HG03342 (cell line): ENCODE measurements at regions not wholly inside any gene's neighbourhood (a gene's known extent, or its start where the extent isn't known, plus 50 kb on each side); places are given as distances from the start of the nearest gene placed in this dataset.
"Not testable (repeated sequence)": the region's sequence is repeated elsewhere in the genome, so short reads cannot be mapped to it uniquely, and the experiment has no call there.

Experiments
- ATAC-seq: cut with Tn5 transposase; IDR thresholded peaks from one replicate; pipeline ENCODE4 v1.9.1; 2021; ENCODE audit warnings: mild to moderate bottlenecking, moderate library complexity; ENCODE audit not compliant: unreplicated experiment

DNA sequence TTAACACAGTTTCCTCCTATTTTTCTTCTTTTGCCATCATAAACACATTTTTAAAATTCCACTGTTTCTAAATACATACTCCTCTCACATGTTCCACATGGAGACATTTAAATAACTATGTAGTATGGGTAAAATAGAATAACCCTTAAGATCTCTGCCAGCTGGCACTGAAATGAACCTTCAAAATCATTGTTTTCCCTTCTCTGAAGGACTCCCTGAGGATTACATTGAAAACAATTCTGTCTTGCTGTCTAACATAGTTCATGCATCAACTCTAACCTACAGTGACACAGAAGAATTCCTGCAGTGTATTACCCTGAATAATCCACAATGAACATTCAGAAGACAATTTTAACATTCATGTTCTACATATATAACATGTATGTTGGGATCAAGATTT lies 1361.8 kb upstream of the CITED2 start:
- no peak for ATAC-seq

DNA sequence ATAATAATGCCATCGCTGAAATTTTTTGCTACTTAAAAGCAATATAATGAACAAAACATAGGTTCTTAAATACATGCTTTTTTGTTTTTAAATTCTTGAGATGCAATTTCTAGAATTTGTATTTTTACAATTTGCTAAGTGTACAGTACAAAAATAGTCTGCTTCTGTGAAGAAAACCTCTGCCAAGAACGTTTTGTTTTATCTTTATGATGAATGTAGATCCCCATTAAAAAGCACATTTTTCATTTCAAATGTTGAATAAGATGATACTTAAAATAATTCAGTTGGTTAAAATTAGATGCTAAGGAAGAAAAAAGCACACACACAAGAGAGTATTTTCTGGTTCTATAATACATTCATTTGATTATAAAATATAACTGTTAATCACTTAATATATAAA lies 1358.5 kb upstream of the CITED2 start:
- no peak for ATAC-seq

DNA sequence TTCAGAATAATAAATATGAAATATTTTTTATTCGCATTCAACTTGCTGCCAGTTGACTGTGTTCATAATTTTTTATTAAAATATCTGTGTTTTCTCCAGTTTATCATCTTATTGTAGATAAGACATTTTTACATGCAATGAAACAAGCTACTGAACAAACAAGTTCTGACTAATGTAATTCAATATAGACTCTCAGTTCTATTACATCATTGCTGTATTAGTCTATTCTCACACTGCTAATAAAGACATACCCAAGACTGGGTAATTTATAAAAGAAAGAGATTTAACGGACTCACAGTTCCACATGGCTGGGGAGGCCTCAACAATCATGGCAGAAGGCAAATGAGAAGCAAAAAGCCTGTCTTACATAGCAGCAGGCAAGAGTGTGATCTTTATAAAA lies 1357.7 kb upstream of the CITED2 start:
- ATAC-seq: no peak

DNA sequence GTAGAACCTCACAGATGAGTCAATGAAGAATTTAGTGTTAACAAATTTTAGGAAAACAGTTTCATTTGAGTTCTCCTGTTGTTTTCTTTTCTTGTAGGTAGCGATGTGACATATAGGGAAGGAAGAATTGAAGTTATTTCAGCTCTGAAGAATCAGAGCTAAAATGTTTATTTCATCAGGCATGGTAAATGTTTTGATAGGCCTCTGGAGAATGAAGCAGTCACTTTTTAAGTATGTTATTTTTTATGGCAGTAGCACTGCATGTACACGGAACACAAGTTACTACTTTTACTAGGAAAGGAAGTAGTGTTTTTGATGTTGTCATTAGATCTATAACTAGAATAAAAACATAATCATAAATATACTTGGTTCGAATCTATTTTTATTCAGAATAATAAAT lies 1357.3 kb upstream of the CITED2 start:
- ATAC-seq: no peak

DNA sequence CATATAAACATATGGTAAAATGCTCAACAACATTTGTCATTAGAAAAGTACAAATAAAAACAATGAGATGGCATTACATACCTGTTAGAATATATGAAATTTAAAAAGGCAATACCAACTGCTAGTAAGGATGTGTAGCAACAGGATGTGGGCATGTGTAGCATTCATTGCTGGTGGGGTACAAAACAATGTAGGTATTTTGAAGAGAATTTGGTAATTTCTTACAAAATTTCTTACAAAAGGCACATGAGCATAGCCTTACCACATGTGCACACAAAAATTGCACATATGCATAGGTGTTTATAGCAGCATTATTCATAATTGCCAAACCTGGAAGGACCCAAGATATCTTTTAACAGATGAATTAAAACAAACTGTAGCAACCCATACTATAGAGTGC lies 1355.1 kb upstream of the CITED2 start:
- no peak for ATAC-seq

DNA sequence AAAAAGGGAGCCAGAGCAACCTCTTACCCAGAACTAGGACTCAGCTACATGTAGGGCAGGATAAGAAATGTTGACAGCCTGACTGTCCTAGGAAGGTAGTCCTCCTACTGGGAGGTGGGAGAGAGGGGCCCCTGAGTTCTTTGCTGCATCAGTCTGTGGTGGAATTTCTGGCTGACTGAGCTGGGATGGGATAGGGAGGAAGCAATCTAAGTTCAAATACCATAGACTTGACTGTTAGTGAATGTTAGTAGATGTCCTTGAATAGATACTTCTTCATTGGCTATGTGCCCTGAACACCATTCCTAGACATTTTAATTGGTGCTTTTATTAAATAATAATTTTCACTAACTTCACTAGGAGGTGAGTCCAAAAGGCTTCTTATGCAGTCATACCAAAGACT lies 1343.6 kb upstream of the CITED2 start:
- no peak for ATAC-seq

DNA sequence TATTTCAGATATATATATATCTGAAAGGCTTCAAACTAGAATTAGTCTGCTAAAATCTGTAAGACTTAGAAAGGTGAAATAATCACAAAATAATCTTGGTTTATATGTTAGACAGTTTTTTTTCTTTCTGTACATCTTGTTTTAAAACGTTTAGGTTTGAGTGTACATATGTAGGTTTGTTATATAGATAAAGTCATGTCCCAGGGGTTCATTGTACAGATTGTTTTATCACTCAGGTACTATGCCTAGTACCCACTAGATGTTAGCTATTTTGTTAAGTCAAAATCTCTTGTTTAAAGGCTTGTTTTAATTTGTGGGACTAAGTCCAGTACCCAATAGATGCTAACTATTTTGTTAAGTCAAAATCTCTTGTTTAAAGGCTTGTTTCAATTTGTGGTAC lies 1339.0 kb upstream of the CITED2 start:
- ATAC-seq: no peak

DNA sequence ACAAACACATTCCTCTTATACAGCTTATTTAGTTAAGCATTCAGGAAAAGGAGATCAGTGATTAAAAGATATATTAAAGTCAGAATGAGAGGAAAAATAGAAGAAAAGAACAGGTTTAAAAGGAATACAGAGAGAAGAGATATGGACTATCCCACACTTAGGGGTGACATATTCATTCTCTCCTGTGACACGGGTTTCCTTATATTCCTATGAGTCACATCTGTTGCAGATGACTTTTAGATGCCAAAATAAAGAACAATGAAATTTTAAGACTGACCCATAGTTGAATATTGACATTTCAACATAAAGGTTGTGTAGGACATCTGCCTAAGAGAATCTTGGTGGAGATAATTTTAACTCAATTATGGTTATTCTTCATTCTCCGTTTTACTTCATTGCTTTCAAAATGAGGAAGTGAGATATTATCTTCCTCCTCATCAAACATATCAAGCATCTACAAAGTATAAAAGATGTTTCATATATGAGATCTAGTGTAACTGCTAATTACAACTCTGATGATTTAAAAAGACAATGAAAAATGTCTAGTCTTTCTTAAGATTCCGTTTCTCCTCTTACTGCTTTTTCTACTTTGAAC lies 1336.7 kb upstream of the CITED2 start:
- peak; percentile 58 for ATAC-seq

DNA sequence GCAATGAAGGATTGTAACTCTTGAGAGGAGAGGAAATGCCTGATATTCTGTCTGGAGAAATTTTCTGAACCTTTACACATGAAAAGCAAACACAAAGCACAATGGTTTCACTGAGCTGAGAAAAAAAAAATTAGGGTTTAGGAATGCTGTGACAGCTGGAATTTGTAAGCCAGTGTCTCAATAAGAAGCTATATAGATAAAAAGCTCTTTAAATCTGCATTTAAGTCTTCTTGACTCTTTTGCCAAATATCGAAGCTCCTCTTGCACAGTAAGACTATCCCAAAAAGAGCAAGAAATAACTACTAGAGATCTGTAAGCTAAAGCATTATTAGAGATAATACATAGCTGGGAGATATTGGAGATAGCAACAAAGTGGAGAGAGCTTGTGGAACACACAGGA lies 1334.0 kb upstream of the CITED2 start:
- ATAC-seq: no peak

DNA sequence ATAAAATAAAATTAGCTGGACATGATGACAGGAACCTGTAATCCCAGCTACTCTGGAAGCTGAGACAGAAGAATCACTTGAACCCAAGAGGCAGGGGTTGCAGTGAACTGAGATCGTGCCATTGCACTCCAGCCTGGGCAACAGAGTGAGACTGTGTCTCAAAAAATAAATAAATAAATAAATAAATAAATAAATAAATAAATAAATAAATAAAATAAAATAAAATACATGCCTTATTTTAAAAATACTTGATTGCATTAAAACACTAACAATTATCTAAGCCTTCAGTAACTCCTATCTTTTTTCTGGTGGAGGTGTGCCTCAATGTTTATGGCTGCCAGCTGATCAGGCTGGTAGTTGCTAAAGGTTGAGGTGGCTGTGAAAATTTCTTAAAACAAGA lies 1329.6 kb upstream of the CITED2 start:
- not testable (repeated sequence) for ATAC-seq

DNA sequence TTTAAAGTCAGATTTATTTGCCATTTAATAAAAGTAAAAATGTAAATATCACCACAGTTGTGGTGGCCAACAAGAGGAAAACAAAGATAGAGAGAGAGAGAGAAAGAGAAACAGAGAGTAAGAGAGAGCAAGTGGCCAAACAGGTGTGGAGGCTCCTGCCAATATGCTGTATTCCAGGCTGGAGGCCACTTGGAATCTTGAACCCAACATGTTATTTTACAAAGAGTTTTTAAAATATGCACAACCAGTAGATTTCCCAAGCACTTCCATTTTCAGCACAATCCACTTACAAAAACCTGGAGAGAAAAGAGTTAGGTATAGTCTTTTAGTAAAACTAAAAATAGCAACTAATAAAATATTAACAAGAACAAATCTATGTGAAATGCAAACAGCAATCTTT lies 1323.1 kb upstream of the CITED2 start:
- no peak for ATAC-seq

DNA sequence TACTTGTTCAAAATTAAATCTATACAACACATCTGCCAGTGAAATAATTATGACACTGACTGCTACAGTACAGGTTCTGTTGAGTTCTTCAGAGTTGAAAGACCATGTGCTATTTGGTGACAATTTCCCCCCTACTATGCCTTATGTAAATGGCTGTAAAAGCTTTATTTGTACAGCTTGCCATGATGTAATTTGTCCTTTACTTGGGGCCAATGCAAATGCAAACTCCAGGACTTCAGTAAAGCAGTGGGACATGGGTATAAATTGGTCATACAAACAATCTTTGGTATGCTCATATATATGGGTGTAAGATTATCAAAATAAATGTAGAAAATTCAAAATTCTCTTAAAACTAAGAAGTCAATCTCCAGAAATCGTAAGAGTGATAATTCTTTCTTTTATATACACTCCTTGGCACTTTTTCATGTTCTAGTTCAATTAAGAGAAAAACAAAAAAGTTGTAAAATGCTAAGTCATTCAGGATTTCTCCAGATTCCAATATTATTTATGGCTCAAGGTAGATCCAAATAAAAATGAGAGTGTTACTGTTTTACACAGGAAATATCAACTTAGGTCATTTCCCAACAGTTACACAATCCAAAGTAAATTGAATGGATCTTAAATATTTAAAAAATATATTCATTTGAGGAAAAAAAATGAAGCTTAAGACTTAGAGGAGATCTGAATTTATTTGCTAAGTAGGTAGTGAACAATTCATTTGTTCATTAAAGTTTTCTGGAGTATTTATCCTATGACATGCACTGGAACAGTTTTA lies 1310.5 kb upstream of the CITED2 start:
- no peak for ATAC-seq

DNA sequence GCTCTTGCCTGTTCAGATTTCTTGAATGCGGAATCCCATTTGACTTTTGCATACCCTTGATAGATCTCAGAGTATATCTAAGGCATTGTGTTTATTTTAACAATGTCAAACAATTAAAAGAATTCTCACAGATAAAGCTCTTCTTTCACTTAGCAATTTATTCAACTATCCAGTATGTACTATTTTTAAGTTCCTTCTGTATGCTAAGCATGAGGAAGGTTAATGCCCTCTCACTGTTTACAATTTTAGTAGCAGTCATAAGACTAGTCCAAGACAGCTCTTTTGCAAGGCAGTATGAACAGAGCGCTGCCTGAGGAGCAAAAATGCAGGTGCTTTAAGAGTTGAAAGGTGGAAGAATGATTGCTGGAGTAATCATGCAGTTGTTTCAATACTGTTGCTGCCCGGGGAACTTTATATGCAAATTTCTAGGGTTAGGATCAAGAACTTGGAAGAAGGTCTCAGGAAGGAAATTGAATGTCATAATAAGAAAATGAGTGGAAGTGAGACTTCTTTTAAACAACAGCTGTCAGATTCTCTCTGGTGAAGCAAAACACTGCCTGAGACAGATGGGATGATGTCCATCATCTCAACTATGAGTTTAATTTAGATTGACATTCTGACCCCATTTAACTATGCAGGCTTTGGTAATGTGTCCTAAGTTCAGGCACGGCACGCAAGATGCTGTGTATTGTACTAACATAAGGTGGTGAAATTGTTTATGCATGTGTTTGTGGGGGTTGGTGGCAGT lies 1303.5 kb upstream of the CITED2 start:
- ATAC-seq: no peak

DNA sequence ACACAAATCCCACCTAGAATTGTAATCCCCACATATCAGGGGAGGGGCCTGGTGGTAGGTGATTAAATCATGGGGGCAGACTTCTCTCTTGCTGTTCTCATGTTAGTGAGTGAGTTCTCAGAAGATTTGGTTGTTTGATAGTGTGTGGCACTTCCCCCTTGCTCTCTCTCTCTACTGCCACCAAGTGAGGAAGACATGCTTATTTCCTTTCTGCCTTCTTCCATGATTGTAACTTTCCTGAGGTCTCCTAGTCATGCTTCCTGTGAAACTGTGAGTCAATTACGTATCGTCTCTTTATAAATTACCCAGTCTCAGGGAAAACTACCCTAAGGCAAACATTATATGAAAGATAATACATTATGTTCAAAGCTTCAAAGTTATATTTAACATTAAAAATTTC lies 1297.5 kb upstream of the CITED2 start:
- ATAC-seq: no peak

DNA sequence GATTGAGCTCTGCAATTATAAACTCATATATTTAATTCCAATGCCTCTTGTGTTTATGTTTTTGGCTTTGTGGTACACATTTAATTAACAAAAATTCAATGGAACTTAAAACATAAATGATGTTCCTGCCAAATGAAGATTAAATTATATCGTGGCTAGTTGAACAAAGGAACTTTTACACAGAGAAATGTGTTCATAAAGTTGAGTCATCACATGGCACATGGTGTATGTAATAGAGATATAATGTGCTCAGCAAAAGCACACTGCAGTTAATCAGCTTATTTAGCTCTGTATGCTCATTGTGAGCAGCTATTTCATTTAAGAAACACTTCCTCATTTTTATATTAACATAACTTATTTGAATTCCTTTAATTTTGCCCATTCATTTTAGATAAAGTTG lies 1295.6 kb upstream of the CITED2 start:
- ATAC-seq: no peak

DNA sequence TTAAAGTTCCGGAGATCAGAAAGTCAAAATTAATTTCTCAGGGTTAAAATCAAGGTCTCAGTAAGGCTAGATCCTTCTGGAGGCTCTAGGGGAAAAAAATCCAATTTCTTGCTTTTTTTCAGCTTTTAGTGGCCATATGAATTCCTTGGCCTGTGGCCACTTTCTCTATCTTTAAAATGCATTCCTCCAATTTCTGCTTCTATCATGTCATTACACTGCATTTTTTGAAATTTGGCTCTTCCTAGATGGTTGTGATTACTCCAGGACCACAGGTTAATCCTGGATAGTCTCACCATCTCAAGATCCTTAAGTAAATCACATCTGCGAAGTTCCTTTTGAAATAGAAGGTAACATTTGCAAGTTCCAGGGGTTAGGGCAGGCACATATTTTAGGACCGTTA lies 1294.9 kb upstream of the CITED2 start:
- no peak for ATAC-seq

DNA sequence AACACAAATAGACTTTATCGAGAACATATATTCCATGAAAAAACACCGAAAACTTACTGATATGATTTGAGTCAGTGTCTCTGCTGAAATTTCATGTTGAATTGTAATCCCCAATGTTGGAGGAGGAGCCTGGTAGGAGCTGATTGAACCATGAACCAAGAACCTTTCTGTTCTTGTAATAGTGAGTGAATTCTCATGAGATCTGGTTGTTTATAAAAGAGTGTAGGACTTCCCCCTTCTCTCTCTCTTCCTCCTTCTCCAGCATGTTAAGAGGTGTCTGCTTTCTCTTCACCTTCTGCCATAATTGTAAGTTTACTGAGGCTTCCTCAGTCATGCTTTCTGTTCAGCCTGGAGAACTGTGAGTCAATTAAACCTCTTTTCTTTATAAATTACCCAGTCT lies 1289.3 kb upstream of the CITED2 start:
- ATAC-seq: no peak

DNA sequence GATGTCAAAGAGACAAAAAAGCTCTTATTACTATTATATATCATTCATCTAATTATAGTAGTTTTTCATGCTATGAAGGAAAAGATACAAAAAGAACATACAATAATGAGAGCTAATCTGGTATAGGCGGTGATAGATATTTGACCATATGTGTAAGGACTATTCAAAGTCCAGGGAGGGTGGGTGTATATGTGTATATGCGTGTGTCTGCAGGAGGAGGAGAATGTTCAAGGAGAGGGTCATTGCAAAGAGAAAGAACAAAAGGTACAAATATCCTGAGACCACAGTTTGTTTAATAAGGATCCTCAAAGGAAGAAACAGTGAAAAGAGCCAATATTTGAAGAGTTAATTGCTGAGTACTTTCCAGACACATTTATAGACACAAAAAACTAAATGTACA lies 1288.6 kb upstream of the CITED2 start:
- no peak for ATAC-seq

DNA sequence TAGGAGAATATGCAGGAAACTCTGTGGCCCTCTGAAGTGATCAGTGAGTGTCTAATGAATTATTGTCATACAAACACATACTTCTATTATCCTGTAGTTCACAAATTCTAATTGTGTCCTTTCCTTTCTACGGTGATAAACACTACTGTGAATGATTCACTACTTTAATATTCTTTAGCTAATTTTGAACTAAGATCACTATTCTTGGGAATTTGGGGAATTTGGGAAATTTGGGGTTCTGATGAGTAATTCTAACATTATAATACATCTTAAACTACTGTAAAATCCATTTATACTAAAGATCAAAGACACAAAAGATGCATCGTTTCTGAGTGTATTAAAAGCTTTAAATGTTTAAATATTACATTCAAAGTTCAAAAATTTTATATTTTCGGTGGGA lies 1287.2 kb upstream of the CITED2 start:
- ATAC-seq: no peak

DNA sequence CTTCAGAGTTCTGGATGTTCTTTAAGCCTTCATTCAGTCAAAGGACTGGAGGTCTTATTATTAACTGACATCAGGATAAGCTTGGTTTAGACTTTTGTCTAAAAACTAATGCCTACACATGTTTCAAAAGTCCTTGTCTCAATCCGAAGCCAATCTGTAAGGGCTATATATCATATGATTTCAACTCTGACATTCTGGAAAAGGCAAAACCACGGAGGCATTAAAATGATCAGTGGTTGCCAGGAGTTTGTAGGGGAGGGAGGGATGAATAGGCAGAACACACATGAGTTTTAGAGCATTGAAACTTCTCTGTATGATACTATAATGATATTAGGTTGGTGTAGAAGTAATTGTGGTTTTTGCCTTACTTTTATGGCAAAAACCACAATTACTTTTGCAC lies 1285.8 kb upstream of the CITED2 start:
- ATAC-seq: no peak

DNA sequence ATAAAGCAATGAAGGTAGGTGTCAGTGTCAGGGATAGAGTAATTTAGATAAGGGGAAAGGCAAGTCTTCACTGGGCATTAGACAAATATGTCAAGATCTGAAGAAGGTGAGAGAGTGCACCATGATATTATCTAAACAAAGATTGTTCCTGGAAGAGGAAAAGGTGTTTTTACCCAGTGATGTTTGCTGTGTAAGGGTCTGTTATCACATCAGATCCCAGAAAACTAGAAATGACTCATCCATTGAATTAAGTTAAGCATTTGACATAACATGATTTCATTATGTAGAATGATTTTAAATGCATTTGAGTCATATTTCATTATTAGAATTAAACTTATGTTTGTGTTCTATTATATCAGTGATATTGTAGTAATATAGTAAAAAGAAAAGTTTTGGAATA lies 1279.5 kb upstream of the CITED2 start:
- no peak for ATAC-seq

DNA sequence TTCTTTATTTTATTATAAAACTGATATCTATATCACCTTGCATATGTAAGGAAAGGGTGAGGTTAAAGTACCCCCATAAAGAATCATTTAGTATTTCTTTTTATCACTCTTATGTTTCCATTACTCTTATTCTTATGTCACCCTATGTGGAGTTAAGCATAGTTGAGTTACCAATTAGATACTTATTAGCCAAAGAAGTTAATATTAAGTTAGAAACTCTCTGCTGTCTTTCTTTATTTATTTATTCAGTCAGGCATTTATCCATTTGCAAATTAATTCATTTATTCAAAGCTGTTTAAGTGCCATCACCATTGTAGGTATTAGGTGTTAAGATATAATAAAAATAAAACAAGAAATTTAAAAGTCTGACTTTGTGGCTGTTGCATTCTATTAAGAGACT lies 1279.1 kb upstream of the CITED2 start:
- ATAC-seq: no peak
